A673 (cell line): ENCODE measurements at regions not wholly inside any gene's neighbourhood (a gene's known extent, or its start where the extent isn't known, plus 50 kb on each side); places are given as distances from the start of the nearest gene placed in this dataset.

Source experiments
- CTCF ChIP-seq: fragments of 300-800, 200-600 bp; sonication (generic); conservative IDR thresholded peaks from 2 replicates; pipeline ENCODE4 v1.5.1; 2017; ENCODE audit warnings: low read depth, mild to moderate bottlenecking, antibody characterized with exemption, low read length, moderate library complexity, mixed read lengths
- EZH2 ChIP-seq: fragments of 200-600 bp; sonication (generic); IDR thresholded peaks from 2 replicates; pipeline ENCODE4 v1.6.1; 2017; ENCODE audit warnings: borderline replicate concordance, low read depth, mild to moderate bottlenecking, mixed read lengths, antibody characterized with exemption, low read length; ENCODE audit not compliant: poor library complexity, severe bottlenecking

GRCh38 chr2:181367906-181368435 lies 89.2 kb upstream of the ITGA4 start:
- no peak for TF ChIP-seq CTCF
- no peak for TF ChIP-seq EZH2
